ENCODE measurements at regions not wholly inside any gene's neighbourhood (a gene's known extent, or its start where the extent isn't known, plus 50 kb on each side); places are given as distances from the start of the nearest gene placed in this dataset.

- POLR2A ChIA-PET (ENCODE audit: low non-redundant PET): no interaction called here
- Histone ChIP-seq H3K27ac (ENCODE audit: low read depth, low read length, poor library complexity, severe bottlenecking) (peak overlapping the region; percentile 65), H3K36me3 (ENCODE audit: insufficient read depth, low read length, poor library complexity, severe bottlenecking) (no peaks in the 10 kb centered on the region), H3K4me1 (ENCODE audit: insufficient read depth, low read length, poor library complexity, severe bottlenecking) (peaks cover 20% of the 10 kb centered on the region), H3K4me3 (ENCODE audit: low read depth, low read length, poor library complexity, severe bottlenecking) (peak overlapping the region; percentile 12), H3K27me3 (replicated peaks; ENCODE audit: insufficient read depth, low read depth, low read length, poor library complexity) (no peaks in the 10 kb centered on the region), H3K9me3 (ENCODE audit: low read depth, low read length, poor library complexity, severe bottlenecking) (no peaks in the 10 kb centered on the region)
- BruUV-seq (replicated peaks): no TSS peak
- CTCF ChIA-PET: no interaction called here
- peak; percentile 74 for DNase-seq (ENCODE audit: low spot score)
- intact Hi-C loops (cut with micrococcal nuclease; ENCODE audit: unreplicated experiment): loop anchor here (10.0 kb wide), 1 partner anchor 413 kb away; no protein-coding TSS in a partner anchor
- TF ChIP-seq EZH2 (IDR thresholded peaks at IDR 0.05; ENCODE audit: borderline replicate concordance, low read depth, low read length, poor library complexity, severe bottlenecking) (no peak), CTCF (conservative IDR thresholded peaks at IDR 0.05; ENCODE audit: low read depth, low read length) (no peak)
Observed at GRCh38 chr18:70907673-70908072, 618.8 kb downstream of the SOCS6 start.

- BruUV-seq (replicated peaks): no TSS peak
- no peaks in the 10 kb centered on the region for H3K27me3 ChIP-seq (replicated peaks; ENCODE audit: insufficient read depth, low read depth, low read length, poor library complexity)
- H3K4me1 ChIP-seq (ENCODE audit: insufficient read depth, low read length, poor library complexity, severe bottlenecking): no peaks in the 10 kb centered on the region
- no peak overlapping the region for H3K27ac ChIP-seq (ENCODE audit: low read depth, low read length, poor library complexity, severe bottlenecking)
- no peak for TF ChIP-seq EZH2 (IDR thresholded peaks at IDR 0.05; ENCODE audit: borderline replicate concordance, low read depth, low read length, poor library complexity, severe bottlenecking)
- TF ChIP-seq CTCF (conservative IDR thresholded peaks at IDR 0.05; ENCODE audit: low read depth, low read length): no peak
- no peaks in the 10 kb centered on the region for H3K9me3 ChIP-seq (ENCODE audit: low read depth, low read length, poor library complexity, severe bottlenecking)
- no peaks in the 10 kb centered on the region for H3K36me3 ChIP-seq (ENCODE audit: insufficient read depth, low read length, poor library complexity, severe bottlenecking)
- POLR2A ChIA-PET (ENCODE audit: low non-redundant PET): no interaction called here
- H3K4me3 ChIP-seq (ENCODE audit: low read depth, low read length, poor library complexity, severe bottlenecking): no peak overlapping the region
- CTCF ChIA-PET: no interaction called here
- intact Hi-C loops (cut with micrococcal nuclease; ENCODE audit: unreplicated experiment): no loop called here
- no peak for DNase-seq (ENCODE audit: low spot score)
Observed at GRCh38 chr18:70892381-70892780, 603.5 kb downstream of the SOCS6 start.

- TF ChIP-seq EZH2 (IDR thresholded peaks at IDR 0.05; ENCODE audit: borderline replicate concordance, low read depth, low read length, poor library complexity, severe bottlenecking) (no peak), CTCF (conservative IDR thresholded peaks at IDR 0.05; ENCODE audit: low read depth, low read length) (no peak)
- no peaks in the 10 kb centered on the region for H3K4me1 ChIP-seq (ENCODE audit: insufficient read depth, low read length, poor library complexity, severe bottlenecking)
- no peaks in the 10 kb centered on the region for H3K9me3 ChIP-seq (ENCODE audit: low read depth, low read length, poor library complexity, severe bottlenecking)
- intact Hi-C loops (cut with micrococcal nuclease; ENCODE audit: unreplicated experiment): no loop called here
- DNase-seq (ENCODE audit: low spot score): no peak
- no peaks in the 10 kb centered on the region for H3K27me3 ChIP-seq (replicated peaks; ENCODE audit: insufficient read depth, low read depth, low read length, poor library complexity)
- H3K4me3 ChIP-seq (ENCODE audit: low read depth, low read length, poor library complexity, severe bottlenecking): no peak overlapping the region
- no TSS peak for BruUV-seq (replicated peaks)
- no peak overlapping the region for H3K27ac ChIP-seq (ENCODE audit: low read depth, low read length, poor library complexity, severe bottlenecking)
- ChIA-PET POLR2A (ENCODE audit: low non-redundant PET) (no interaction called here), CTCF (no interaction called here)
- H3K36me3 ChIP-seq (ENCODE audit: insufficient read depth, low read length, poor library complexity, severe bottlenecking): no peaks in the 10 kb centered on the region
Observed at GRCh38 chr18:70870292-70870691, 581.4 kb downstream of the SOCS6 start.

Measured in A673 (cell line).